ENCODE measurements at regions not wholly inside any gene's neighbourhood (a gene's known extent, or its start where the extent isn't known, plus 50 kb on each side); places are given as distances from the start of the nearest gene placed in this dataset.
"Not testable (repeated sequence)": the region's sequence is repeated elsewhere in the genome, so short reads cannot be mapped to it uniquely, and the experiment has no call there.

DNA sequence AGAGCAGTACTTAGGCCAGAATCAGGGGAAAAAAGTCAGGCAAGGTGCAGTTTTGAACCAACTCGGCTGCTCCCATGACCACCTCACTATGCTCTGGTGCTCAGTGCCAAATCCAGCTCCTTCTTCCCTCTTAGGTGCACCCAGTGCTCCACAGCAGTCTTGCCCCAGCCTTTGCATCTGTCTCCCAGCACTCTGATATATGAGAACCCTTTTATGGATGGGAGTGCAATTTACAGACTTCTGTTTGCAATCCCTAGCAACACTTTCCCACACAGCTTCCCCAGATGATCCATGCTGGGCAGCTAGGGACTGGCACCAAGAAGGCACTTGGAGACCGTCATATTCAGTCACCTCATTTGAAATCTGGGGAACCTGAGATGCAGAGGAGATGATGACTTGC, 267.9 kb upstream of the CCL2 start:
- intact Hi-C loops (cut with DNase I), result no loop called here

DNA sequence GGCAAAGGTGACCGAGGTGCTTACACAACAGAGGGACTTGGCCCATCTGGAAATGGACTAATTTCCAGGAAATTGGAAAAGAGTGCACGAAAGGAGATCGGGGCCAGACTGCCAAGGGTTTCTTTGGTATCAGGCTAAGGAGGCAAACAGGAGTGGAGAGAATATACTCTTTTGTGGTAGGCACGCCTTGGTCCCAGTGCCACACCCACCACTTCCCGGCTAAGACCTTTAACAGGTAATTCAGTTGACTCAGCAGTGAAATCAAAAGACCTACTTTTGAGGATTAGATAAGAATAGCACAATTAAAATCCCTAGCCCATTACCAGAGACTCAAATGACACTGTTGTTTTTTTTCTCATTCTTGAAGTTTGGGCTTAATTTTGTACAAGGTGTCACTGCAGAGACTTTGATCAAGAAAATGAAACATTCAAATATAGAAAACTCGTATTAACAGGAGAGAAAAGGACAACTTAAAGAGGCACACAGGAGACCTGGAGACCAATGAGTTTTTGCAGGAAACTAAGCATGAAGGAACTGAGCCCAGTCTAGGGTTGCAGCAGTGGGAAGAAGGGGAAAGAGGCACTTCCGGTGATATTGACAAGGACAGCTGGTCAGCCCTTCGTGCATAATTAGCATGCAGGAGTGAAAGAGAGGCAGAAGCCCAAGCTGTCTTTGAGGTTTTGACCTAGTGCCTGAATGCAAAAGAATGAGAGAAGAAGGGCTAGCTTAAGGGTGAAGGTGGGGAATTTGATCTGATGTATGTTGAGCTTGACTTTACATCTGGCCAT, 265.5 kb upstream of the CCL2 start:
- ATAC-seq (no peak), DNase-seq (ENCODE audit: low spot score) (no peak)
- intact Hi-C loops (cut with DNase I), result no loop called here

More for the DNA sequence above, 267.9 kb upstream of the CCL2 start:
- ATAC-seq, result no peak
- no peak for DNase-seq (ENCODE audit: low spot score)

DNA sequence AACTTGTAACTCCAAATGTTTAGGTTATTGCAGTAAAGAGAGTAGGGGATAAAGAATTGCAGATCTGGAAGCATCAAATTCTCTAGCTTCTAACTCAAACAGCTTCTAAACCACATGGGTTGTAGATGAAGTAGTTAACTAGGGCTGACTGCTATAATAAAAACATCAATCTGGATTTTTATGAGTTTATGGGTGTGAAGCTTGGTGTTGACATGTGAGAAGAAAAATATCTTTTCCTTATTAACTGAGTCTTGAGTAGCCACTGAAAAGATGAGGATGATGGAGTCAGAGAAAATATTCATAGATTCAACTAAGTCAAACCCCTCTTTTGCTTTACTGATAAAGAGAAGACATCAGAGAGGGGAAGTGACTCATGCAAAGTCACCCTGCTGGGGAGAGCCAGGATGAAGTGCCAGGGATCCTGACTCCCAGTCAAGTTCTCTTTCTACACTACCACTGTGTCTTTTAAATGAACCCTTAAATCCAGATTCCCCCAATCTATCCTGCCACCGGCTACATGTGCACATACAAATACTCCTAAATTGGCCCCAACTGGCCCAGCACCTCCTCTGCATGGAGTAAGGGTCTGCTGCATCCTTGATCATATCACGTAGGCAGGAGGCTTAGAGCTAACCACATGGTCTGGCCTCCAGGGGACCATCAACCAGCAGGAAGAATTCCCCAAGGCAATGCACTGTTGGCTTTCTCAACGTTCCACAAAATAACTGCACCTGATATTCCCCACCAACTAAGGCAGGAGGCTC, 264.0 kb upstream of the CCL2 start:
- no peak for ATAC-seq
- DNase-seq (ENCODE audit: low spot score), result no peak
- intact Hi-C loops (cut with DNase I), result no loop called here

DNA sequence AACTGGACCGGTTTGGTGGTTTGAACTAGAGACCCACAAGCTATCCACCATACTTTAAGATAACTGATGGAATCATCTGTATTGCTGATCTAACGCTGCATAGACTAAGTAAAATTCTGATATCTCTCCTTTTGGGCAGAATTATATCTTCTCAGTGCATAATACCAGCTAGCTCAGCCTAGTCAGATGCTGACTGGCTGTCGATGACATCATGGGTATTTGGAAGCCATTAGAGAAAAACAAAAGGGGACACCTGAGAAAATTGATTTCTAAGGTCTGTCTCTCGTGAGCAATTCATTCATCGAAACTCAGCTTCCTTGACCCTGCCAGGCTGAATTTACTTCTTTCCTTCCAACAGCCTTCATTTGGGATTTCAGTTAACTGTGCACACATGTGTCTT, 263.0 kb upstream of the CCL2 start:
- no peak for ATAC-seq
- no peak for DNase-seq (ENCODE audit: low spot score)
- intact Hi-C loops (cut with DNase I), result no loop called here

DNA sequence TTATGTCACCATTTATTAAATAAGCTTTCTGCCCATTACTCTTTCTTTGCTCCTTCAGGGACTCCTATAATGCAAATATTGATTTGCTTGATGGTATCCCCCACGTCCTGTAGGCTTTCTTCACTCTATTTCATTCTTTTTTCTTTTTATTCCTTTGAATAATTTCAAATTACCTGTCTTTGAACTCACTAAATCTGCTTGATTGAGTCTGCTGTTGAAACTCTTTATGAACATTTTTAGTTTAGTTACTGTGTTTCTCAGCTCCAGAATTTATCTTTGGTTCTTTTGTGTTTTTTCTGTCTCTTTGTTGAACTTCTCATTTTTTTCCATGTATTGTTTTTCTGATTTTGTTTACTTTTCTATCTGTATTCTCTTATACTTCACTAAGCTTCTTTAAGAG, 254.4 kb upstream of the CCL2 start:
- no peak for DNase-seq (ENCODE audit: low spot score)
- intact Hi-C loops (cut with DNase I), result no loop called here

DNA sequence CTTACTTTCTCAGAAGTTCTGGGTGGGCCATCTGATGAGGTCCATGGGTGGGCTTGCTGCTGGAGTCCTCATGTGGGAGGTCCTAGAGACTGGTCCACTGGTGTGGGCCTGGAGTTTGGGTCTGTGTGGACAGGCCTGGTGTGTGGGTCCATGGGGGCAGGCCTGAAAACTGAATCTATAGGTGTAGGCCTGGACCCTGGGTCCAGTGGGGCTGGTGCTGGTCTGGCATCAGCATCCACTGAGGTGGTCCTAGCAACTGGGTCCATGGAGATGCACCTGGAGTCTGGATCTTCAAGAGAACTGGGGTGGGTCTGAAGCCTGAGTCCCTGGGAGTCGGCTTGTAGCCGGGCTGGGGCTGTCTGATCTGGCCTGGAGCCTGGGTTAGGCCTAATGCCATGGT, 253.8 kb upstream of the CCL2 start:
- no peak for DNase-seq (ENCODE audit: low spot score)
- no peak for ATAC-seq
- intact Hi-C loops (cut with DNase I), result no loop called here

More for the DNA sequence above, 254.4 kb upstream of the CCL2 start:
- no peak for ATAC-seq

DNA sequence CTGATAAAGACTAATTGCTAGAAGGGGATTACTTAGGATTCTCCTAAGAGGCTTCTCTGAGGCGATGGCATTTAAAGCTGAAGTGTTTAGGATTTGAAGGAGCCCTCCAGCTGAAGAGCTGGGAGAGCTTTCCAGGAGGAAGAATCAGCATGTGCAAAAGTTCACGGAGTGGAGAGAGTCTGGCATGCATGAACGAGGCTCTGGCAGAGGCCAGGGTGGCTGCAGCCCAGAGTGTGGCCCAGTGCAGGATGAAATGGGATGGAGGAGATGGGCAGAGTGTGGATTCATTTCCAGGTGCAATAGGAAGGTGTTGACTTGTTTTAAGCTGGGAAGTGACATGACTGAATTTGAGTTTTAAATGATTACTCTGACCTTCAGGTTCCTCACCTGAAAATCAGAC, 249.0 kb upstream of the CCL2 start:
- DNase-seq (ENCODE audit: low spot score) (no peak), ATAC-seq (no peak)
- intact Hi-C loops (cut with DNase I), result no loop called here

DNA sequence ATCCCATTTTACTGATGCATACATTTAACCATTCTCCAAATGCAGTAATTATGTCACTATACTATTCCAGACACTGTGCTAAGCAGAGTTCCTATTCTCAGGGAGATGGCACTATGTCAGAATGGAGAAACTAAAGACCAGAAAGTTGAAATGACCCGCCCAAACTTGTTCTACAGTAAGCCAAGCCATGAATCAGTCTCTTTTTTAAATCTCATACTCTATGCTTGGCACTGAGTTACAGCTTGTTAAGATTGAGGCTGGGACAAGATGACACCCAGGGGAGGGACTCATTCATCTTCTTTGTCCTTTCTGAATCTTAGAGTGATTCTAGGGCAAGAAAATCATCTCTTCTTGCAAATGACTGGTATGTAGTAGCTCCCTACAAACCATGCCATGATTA, 247.0 kb upstream of the CCL2 start:
- no peak for DNase-seq (ENCODE audit: low spot score)
- no peak for ATAC-seq
- intact Hi-C loops (cut with DNase I), result no loop called here

DNA sequence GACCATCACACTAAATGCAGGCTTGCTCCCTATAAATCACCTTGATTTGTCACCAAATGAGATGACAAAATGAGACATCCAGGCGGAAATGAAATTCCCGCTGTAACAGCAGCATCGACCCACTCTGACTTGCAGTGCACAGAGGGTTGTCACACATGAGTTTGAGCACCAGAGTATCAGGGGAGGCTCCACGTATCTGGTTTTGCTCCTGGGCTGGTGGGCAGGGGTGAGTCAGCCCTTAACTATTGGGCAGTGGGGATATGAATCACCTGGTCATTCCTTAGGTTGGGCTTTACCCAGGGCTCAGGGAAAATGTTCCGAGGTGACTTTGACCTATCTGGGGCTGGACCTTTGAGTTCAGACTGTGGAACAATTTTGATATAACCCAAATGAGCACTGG, 245.2 kb upstream of the CCL2 start:
- intact Hi-C loops (cut with DNase I), result no loop called here
- no peak for DNase-seq (ENCODE audit: low spot score)
- no peak for ATAC-seq

DNA sequence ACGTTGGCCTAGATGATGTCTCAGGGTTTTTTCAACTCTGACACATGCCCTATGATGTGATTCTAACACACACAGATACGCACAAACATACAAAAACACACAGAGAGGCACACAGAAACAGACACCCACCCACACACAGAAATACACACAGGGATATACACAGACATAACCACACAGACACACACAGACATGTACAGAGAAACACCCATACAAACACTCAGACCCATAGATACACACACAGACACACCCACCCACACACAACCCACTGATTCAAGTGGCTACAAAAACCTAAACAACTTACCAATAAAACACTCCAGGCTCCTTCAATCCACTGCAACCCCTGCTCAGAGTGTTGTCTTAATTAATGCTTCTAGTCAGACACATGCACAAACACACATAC, 244.6 kb upstream of the CCL2 start:
- no peak for ATAC-seq
- no peak for DNase-seq (ENCODE audit: low spot score)
- intact Hi-C loops (cut with DNase I), result no loop called here

DNA sequence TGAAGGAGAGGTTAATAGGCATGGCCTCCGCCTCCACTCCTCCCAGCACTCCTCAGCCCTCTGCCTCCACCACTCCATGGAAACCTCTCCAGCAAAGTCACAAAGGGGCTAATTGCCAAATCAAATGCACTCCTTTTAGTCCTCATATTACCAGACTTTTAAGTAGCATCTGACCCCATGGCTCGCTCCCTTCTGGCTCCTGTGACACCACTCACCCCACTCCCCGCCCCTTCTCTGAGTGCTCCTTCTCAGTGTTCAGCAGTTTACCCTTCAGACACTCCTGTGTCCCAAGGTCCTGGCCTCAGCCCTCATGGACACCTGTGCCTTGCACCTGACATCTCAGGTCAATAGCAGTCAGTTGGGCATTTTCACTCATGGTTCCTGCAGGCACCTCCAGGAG, 243.5 kb upstream of the CCL2 start:
- DNase-seq (ENCODE audit: low spot score) (no peak), ATAC-seq (no peak)
- intact Hi-C loops (cut with DNase I), result no loop called here

DNA sequence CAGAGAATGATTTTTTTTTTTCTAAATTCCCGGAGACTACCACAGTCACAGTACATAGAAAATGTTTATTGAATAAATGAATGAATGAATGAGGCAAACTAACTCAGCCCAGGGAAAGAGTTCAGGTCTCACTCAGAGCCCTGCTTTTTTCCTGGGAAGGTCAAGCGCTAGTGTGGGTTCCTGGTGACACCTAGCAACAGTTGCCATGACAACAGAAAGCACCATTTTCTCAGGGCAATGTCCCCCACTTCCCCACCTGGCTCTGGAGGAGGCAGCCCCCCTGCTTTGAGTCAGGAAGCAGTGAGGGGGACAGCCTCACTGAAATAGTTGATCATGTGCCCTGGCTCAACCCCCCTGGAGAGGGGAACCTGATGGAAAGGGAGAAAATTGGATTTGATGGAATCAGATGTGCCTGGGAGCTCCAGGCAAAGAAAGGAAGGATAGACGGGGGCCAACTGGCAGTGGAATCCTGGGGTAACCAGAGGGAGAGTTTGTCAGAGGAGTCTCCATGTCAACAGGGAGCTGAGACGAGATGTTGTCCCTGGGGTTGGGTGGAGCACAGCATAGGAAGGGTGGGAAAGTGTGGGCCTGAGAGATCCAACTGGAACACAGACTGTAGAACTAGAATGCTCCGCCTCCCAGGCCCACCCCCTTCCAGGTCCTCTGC, 242.2 kb upstream of the CCL2 start:
- DNase-seq (ENCODE audit: low spot score), result no peak
- no peak for ATAC-seq
- intact Hi-C loops (cut with DNase I), result no loop called here

DNA sequence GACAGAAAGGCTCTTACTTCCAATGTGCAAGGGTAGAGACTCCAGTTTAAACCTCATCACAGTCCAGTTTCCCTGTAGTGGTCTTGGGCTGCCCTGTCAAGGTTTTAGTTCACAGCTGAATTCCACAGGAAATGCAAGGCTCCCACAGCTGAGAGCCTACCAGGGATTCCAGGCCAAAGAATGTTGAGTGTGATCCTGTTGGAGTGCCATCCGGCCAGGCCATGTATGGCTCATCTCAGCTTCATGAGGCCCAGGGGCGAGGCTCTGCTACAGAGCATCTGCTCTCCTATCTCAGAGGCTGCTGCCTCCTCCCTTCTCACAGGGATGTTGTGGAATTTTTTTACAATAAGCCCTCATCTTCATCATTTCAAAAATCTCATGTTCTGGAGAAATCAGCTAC, 239.8 kb upstream of the CCL2 start:
- no peak for DNase-seq (ENCODE audit: low spot score)
- no peak for ATAC-seq
- intact Hi-C loops (cut with DNase I), result no loop called here

DNA sequence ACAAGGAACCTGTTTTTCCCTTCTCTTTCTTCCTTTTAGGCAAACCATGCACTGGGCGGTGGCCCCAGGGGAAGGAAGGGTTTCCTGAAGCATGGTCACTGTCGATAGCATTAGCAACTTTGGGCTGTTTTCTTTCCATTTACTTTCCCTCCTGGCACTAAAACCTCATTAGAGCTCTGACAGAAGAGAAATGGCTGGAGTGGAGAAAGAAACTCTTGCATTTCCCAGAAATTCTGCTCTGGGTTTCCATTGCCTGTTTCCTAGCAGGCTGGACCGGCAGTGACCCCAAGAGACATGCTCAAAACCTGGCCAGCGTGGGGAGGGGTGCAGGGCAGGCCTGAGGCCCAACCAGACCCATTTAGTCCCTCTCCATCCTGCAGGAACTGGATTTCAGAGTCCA, 230.7 kb upstream of the CCL2 start:
- ATAC-seq (no peak), DNase-seq (ENCODE audit: low spot score) (no peak)
- intact Hi-C loops (cut with DNase I), result no loop called here

DNA sequence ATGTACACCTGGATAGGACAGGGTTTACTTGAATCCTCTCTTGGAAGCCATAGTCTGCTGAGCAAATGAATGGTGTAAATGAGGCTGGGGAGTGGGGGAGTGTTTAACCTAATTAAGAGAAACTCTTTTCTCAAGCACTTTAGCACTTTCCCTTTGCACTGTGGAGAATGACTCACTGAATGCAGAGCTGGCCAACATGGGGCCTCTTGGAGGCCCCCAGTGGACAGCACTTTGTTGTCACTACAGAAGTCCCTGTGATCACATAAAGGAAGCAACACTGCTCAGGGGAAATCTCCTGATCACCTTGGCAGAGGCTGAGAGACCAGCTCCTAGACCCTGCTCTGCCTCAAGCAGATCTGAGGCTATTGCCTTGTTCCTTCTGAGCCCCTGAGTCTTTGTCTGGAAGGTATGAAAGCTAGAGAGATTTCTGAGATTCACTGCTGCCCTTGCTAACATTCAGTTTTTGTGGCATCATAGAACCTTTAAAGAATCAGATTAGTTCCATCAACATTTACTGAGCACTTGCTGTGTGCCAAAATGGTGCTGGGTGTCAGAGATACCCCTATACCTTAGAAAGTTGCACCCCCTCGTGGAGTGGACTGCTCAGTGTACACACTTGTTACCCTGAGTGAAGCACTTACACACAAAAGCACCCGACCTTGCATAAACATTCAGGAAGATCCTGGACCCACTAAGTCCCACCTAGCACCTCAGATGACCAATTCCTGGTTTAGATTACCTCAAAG, 230.1 kb upstream of the CCL2 start:
- DNase-seq (ENCODE audit: low spot score) (no peak), ATAC-seq (no peak)
- intact Hi-C loops (cut with DNase I), result no loop called here

DNA sequence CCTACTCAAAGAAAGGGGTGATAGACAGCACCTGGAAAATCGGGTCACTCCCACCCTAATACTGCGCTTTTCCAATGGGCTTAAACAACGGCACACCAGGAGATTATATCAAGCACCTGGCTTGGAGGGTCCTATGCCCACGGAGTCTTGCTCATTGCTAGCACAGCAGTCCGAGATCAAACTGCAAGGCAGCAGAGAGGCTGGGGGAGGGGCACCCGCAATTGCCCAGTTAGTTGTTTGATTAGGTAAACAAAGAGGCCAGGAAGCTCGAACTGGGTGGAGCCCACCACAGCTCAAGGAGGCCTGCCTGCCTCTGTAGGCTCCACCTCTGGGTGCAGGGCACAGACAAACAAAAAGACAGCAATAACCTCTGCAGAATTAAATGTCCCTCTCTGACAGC, 224.5 kb upstream of the CCL2 start:
- DNase-seq (ENCODE audit: low spot score); ATAC-seq; intact Hi-C loops (cut with DNase I): not testable (repeated sequence)

DNA sequence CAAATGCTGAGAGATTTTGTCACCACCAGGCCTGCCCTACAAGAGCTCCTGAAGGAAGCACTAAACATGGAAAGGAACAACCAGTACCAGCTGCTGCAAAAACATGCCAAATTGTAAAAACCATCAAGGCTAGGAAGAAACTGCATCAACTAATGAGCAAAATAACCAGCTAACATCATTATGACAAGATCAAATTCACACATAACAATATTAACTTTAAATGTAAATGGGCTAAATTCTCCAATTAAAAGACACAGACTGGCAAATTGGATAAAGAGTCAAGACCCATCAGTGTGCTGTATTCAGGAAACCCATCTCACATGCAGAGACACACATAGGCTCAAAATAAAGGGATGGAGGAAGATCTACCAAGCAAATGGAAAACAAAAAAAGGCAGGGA, 222.8 kb upstream of the CCL2 start:
- ATAC-seq; DNase-seq (ENCODE audit: low spot score); intact Hi-C loops (cut with DNase I): not testable (repeated sequence)

DNA sequence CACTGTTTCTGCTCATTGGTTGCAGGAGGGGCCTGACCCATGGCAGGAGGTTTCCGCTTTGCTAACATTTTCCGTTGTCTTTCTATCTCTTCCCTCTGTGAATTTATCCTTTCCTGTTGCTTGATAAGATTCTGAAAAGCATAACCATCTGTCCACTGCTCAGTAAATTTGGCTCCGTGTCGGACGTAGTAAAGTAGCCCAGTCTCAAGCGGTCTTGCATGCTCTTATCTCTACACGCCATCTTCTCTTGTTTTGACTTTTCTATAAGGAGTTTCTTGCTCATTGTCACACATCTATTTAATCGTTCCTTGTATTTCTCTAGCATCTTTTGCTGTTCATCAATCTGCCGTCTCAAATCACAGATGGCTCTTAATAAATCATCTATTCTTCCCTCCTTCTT, 216.3 kb upstream of the CCL2 start:
- ATAC-seq; DNase-seq (ENCODE audit: low spot score); intact Hi-C loops (cut with DNase I): not testable (repeated sequence)

DNA sequence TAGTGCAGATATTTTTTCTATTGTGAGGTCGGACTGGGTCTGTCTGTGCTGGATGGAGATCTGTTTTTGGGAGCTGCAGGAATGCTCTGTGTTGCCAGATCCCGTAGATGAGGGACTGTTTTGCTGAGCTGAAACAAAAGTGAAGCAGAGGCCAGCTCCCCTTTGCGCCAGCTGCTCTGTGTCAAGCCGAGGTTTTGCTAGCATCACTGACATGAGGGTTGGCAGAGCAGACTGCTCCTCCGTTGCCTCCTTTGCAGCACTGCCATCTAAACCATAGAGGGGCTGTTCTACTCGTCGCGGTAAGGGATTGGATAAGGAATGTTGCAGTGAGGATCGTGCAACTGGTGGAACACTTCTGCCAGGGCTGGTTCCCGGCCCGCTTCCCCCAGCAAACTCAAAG, 215.9 kb upstream of the CCL2 start:
- DNase-seq (ENCODE audit: low spot score); intact Hi-C loops (cut with DNase I); ATAC-seq: not testable (repeated sequence)
